ENCODE measurements at regions not wholly inside any gene's neighbourhood (a gene's known extent, or its start where the extent isn't known, plus 50 kb on each side); places are given as distances from the start of the nearest gene placed in this dataset.

DNA sequence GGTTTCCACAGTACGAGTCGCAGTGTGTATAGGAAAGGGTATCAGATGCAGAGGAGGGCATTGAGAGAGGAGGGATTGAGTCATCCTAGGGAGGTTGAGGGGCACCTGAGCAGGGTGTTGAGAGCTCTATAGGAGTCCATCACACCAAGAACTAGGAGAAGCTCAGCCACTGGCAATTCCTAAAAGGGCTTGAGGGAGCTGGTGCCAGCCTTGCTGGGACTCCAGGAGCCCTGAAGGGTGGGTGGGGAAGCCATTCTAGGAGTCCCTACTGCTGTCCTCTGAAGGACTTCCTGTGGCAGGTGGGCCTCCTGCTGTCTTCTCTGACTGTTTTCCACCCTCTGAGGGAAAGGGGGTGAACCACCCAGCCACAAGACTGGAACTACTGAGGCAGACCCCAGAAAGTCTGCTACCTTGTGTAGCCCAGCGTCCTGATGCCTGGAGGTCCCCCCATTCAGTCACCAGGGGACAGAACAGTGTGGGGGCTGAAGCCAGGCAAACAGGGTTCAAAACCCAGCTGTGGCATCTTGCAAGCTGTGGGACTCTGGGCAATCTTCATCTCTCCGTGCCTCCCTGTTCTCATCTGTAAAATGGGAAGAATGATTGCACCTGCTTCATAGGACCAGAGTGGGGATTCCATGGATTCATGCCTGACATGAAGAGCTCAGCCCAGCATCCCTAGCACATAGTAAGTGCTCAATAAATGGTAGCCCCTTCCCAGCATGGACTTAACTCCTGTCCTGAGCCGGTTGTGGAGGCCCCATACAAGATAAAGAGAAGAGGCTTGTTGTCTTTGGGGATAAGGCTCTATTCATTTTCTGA is 149.5 kb downstream of the C9orf50 start:
- no peak for DNase-seq (ENCODE audit: low spot score)

- DNase-seq (ENCODE audit: low spot score), result no peak
These were observed 150.9 kb downstream of the C9orf50 start for GRCh38 chr9:129469988-129470316.

- no peak for DNase-seq (ENCODE audit: low spot score)
These were observed 151.5 kb downstream of the C9orf50 start for GRCh38 chr9:129469188-129469987.

GRCh38 chr9:129467739-129468666 is 152.9 kb downstream of the C9orf50 start:
- no peak for DNase-seq (ENCODE audit: low spot score)

DNA sequence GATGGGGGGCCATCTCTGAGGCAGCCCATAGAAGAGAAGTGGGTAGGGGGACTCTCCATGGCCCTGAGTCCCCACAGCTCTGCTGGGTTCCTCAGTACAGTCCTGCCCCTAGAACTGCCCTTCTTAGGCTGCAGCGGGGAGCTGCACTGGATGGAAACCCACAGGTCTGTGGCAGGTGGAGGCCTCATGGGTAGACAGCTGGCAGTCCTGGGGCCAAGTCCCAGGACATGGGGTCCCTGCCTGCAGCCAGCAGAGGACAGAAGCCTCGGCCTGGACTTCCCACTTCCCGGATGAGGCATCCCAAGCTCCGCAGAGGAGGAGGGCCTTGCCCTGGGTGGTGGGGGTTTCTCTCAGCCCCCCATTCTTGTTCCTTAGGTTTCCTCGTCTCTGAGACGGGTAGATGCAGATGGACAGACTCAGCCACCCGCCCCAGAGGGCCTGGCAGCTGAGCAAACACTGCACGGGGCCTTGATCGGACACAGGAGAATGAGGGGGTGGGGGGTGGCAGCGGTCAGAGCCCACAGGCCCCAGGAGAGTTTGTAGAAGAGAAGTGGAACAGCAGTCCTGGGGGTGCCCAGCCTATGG is 153.8 kb downstream of the C9orf50 start:
- no peak for DNase-seq (ENCODE audit: low spot score)

GRCh38 chr9:129465834-129466535 is 154.9 kb downstream of the C9orf50 start:
- DNase-seq (ENCODE audit: low spot score), result no peak

DNA sequence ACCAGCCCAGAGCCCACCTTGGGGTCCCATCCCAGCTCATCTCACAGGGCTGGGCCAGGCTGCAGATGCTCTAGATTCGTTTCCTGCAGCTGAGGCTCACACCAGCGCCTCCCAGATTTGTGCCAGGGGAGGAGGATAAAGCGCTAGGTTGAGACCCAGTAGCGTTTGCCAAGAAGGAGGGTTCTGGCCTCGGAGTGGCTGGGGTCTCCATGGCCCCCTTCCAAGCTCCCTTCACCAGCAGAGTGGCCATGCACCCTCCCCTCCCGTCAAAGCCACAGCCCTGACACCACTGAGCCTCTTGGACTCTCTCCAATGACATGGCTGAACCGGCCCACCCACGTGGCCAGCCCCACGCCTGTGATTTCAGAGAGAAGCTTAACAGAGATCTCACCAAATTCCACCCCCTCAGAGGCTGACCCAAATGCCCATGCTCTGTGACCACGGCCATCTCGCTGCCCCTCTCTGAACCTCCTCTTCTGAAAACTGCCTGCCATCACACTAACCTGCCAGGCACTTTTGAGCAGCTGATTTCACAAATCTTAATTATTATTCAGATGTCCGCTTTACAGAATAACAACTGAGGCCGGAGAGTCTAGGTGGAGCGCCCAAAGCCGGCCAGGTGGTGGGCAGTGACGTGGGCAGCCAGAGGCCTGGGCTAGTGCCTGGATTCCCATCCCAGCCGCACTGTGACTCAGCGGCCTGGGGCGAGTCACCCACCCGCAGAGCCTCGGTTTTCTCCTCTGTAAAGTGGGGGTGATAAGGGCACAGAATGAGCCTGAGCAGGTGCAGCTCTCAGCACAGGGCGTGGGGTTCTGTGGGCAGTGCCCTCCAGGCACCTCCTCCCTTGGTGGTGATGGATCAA is 155.7 kb downstream of the C9orf50 start:
- peak; percentile 59 for DNase-seq (ENCODE audit: low spot score)

- no peak for DNase-seq (ENCODE audit: low spot score)
These were observed 156.9 kb downstream of the C9orf50 start for GRCh38 chr9:129463994-129464393.

GRCh38 chr9:129463477-129463876 is 157.4 kb downstream of the C9orf50 start:
- no peak for DNase-seq (ENCODE audit: low spot score)

DNA sequence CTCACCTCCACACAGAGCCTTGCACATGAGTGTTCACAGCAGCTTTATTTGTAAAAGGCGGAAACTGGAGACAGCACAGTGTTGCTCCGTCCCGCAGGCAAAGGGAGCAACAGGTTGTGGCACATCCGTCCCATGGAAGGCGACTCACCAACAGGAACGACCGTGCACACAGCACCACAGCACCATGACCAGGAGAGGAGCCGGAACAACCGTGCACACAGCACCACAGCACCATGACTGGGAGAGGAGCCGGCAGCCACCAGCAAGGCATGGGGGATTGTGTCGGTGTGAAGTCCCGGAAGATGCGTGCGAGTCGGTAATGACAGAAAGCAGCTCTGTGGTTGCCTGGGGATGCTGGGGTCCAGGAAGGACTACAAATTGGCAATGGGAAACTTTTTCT is 158.5 kb downstream of the C9orf50 start:
- DNase-seq (ENCODE audit: low spot score), result no peak

- DNase-seq (ENCODE audit: low spot score), result peak; percentile 99
These were observed 160.3 kb downstream of the C9orf50 start for GRCh38 chr9:129460323-129461261.

DNA sequence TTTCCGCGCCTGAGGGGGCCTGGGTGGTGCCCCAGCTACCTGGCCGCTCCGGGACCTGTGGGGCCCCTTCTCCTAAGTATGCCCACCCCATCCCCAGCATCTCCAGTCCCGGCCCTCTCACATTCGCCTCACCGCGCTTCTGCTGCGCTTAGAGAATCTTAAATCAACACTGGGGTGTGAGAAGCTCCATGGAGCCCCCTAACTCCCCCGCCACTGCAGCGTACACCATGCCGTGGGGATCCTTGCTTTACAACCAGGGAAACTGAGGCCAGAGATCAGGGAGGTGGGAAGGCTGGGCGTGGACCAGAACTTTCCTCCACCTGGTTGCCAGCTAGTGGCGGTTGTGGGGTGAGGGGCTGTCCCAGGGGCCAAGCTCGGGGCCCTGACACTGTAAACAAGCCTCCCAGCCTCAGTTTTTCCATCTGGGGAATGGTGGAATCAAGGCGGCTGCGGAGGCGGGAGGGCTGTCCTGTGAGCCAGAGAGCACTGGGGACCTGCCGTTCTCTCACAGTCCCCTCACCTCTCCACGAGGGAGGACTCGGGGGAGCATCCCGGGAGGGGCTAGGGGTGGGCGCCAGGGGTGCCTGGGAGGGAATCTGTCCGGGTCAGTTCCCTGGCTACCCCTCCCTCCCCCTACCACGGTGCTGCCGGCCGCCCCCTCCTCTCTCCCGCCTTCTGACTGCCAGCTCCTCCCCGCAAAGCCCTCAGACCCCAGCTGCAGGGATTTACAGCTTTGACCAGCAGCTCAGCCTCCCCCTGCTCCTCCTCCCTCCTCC is 161.2 kb downstream of the C9orf50 start:
- no peak for DNase-seq (ENCODE audit: low spot score)

- DNase-seq (ENCODE audit: low spot score), result no peak
These were observed 162.0 kb downstream of the C9orf50 start for GRCh38 chr9:129458663-129459546.

DNA sequence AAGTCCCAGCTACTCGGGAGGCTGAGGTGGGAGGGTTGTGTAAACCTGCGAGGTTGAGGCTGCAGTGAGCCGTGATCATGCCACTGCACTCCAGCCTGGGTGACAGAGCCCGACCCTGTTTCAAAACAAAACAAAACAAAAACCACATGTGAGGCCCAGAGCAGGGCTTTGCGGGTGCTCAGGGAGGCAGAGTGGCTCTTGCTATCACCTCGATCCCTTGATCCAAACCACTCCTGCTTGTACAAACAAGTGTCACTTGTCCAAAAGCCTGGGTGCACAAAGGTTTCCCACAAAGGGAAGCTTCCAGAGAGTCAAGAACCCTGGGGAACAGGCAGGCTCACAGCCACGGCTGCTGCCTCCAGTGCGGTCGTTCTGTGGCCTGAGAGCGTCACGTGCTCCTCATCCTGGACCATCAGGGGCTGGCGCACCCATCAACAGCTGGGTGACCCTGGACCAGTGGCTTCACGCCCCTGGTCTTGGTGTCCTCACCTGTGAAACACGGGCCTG is 162.7 kb downstream of the C9orf50 start:
- DNase-seq (ENCODE audit: low spot score), result no peak

DNA sequence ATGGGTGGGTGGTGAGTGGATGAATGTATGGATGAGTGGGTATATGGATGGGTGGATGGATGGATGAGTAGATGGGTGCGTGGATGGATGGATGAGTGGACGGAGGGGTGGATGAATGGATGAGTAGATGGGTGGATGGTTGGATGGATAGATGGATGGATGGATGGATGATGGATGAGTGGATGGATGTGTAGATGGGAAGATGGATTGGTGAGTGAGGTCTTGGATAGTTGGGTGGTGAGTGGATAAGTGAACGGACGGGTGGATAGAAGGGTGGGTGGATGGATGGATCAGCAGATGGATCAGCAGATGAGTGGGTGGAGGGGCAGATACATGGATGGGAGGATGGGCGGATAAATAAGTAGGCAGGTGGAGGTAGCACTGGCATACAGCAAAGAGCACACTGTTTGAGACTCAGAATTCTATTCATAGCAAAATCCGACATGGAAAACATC is 163.5 kb downstream of the C9orf50 start:
- no peak for DNase-seq (ENCODE audit: low spot score)

DNA sequence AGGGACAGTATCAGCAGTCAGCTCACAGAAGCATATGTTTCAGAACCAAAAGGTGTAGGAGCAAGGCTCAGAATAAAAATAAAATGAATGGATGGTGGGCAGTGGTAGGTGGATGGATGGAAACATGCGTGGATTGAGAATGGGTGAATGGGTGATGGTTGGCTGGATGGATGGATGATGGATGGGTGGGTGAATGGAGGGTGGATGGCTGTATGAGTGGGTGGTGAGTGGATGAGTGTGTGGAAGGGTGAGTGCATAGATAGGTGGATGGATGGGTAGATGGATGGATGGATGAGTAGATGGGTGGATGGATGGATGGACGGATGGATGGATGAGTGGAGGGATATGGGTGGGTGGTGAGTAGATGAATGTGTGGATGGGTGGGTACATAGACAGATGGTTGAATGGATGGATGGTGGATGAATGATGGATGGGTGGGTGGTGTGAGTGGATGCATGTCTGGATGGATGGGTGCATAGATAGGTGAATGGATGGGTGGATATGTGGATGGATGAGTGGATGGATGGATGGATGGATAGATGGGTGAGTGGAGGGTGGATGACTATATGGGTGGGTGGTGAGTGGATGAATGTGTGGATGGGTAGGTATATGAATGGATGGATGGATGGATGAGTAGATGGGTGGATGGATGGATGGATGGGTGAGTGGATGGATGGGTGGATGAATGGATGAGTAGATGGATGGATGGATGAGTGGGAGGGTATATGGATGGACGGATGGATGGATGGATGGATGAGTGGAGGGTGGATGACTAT is 164.2 kb downstream of the C9orf50 start:
- DNase-seq (ENCODE audit: low spot score), result no peak
